Suppressor macrophage treated with lipopolysaccharide for 1 hour (primary cell): ENCODE measurements at regions not wholly inside any gene's neighbourhood (a gene's known extent, or its start where the extent isn't known, plus 50 kb on each side); places are given as distances from the start of the nearest gene placed in this dataset.
A peak's percentile ranks its signal among the peaks of the same experiment; 100 is the strongest.

Experiments used
- DNase-seq, 3 donors: peaks; one replicate each; pipeline ENCODE4 v3.0.0-alpha.2; 2020 to 2022

DNA sequence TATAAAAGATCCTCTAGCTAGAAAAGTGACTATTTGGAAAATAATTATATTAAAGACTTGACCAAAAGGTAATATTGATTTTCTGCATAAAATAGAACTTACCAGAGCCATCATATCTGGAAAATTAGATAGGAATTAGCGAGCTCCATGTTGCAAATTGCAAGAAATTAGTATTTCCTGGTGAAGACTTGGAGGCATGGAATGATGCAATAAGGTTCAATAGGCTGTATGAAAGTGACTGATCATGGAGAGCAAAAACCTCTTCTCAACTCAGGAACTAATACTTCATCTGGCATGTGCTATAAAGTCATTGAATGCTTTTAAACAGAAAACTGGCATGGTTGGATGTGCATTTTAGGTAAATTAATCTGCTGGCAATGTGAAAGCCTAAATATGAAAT lies 66.3 kb upstream of the UFM1 start:
- DNase-seq: no peak

DNA sequence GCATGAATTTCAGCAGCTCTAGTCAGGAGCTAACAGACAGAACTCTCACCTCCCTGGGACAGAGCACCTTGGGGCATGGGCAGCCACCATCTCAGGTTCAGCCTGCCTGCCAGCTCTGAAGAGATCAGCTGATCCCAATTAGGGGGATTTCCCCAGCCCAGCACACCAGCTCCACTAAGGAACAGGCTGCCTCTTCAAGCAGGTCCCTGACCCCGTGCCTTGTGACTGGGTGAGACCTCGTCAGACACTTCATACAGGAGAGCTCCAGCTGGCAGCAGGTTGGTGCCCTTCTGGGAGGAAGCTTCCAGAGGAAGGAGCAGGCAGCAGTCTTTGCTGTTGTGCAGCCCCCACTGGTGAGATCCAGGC lies 84.5 kb upstream of the UFM1 start:
- no peak for DNase-seq

DNA sequence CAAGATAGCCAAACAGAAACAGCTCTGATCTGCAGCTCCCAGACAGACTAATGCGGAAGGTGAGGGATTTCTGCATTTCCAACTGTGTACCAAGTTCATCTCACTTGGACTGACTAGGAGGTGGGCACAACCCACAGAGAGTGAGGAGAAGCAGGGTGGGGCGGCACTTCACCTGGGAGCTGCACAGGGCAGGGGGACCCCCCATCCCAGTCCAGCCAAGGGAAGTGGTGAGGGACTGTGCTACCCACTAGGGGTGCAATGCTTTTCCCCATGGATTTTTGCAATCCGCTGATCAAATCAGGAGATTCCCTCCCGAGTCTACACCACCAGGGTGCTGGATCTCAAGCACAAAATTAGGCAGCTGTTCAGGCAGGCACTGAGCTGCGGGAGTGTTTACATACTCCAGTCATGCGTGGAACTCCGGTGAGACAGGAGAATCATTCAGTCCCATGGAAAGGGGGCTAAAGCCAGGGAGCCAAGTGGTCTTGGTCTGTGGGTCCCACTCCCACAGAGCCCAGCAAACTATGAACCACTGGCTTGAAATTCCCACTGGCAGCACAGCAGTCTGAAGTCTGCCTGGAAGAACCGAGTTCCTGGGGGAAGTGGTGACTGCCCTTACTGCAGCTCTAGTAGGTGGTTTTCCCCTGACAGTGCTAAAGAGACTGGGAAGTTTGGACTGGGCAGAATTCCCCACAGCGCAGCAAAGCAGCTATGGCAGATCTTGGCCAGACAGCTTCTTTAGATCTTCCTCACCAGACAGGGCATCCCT lies 85.1 kb upstream of the UFM1 start:
- DNase-seq: no peak

DNA sequence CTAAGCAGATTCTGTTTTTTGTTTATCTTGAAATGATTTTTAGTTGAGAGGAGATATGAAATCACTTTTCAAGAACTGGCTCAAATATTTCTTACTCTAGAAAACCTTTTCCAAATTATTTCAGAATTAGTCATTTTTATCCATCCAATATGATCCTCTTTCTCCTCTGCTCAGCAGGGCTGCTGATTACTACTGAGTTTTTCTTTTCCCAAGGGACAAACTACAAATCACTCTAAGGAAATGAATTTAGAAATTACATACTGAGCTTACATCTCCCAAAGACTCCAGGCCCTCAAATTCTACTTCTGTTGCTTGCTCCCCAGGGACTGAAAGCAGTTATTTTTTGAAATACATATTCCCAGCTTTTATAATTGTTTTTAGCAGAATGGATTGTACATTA lies 87.4 kb upstream of the UFM1 start:
- DNase-seq: no peak

DNA sequence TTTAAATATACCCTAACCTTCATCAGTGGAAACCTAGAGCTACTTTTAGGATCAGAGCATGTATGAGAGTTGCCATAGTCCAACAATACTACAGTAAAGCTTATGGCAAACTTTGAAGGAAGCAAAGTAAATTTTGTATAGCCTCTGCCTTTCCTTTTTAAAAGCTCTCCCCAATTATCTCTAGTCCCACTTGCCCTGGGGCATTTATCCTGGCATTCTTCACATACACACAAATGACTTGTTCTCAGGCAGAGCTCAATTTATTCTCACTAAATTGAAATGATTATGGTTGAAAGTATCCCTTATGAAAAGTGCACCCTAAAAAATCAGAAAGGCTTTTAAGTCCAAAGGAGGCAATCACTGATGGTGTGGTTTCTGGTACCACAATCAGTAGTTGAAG lies 94.1 kb upstream of the UFM1 start:
- no peak for DNase-seq

DNA sequence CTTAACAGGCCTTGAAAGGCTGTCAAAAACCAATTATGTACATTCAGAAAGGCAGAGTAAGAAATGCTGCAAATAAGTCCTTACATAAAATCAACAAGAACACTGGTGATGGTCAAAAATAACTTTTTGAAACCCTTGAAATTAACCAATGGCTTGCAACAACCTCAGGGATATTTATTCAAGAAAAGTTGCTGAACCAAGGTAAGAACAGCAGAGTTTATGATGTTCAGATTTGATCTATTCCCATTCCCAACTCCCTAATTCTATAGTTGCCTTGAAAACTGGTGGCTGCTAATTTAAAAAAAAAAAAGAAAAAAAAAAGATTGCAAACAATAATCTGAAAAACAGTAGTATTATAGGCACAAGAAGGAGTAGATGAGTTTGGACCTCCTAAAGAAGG lies 109.8 kb upstream of the UFM1 start:
- DNase-seq: no peak

DNA sequence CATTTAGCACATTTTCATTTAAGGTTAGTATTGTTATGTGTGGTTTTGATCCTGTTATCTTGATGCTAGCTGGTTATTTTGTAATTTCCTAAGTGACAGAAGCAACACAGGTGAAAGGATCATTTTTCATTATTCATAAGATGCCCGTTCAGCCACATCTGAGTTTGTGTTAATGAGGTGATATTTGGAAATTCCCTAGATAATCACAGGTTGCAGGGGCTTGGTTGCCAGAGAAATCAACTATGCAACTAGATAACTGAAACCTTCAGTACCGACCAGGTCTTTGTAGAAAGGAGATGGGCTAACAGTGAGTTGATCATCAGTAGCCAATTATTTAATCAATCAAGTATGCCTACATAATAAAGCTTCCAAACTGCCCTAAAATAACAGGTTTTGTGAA lies 121.3 kb upstream of the UFM1 start:
- no peak for DNase-seq

DNA sequence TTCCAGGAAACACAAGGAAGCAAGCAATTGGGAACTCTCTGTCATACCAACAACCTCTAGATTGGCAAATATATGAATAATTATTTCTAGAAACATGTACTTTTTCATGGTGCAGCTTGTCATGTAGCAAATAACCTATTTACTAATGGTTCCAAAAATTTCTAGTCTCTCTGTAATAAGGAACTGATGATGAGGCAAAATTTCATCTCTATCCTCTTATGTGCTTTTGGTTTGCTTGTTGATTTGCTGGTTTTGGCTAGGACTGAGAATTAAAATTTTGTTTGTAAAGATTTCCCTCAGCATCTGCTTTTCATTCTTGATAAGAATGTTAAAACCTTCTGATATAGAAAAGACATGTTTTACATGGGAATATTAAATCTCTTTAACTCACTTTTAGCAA lies 123.2 kb upstream of the UFM1 start:
- no peak for DNase-seq

DNA sequence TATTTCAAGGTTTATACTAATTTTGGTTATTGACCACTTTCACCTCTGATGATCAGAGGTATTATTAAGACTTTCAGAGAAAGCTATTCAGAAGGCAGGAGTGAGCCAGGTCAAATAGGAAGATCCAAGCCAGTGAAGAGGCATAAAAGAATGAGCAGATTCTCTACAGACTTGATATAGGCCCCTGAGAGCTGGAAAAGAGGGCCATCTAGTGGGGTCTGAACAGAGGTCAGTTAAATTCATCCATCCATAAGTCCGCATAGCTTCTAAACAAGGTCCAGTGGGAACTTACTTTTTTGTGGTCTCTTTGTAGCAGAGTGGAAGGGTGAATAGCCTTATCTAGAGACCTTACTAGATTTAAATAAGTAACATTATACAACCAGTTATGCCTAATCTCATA lies 126.6 kb upstream of the UFM1 start:
- DNase-seq: no peak

DNA sequence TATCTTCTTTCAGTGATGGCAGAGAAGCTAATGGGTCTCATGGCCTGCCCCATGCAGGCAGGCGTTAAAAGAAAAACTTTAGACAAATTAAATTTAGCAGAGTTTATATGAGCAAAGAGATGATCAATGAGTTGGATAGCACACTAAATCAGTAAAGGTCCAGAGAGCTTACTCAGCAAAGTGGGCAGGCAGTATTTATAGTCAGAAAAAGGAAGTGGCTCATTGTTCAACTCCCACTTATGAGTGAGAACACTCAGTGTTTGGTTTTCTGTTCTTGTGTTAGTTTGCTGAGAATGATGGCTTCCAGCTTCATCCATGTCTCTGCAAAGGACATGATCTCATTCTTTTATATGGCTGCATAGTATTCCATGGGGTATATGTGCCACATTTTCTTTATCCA lies 128.5 kb upstream of the UFM1 start:
- DNase-seq: peak in 2 of 3 donors; percentile 19 to 21

DNA sequence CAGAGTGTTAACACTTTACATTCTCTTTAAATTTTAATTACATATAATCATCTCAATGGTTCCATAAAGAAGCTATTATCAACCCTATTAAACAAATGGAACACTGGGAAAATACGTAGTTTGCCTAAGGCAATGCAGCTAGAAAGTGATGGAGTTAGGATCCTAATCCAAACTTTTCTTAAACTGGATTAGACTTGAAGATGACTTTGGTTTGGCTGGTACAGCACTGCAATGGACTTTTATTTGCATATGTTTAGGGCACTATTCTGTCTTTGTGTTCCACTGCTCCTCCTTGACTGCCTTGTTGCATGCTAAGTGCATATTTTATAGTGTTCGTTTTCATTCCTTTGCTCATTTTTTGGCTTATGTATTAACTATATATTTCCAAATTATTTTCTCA lies 133.5 kb upstream of the UFM1 start:
- no peak for DNase-seq

DNA sequence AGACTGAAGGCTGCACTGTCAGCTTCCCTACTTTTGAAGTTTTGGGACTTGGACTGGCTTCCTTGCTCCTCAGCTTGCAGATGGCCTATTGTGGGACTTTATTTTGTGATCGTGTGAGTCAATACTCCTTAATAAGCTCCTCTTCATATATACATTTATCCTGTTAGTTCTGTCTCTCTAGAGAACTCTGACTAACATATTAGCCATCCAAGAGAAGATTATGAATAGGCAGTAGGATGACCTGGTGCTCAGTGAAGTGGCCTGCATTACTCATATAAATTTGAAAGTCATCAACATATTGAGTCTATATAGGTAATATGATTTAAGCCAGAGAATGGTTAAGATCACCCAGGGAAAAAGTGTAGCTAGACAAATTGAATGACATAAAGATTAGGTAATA lies 136.3 kb upstream of the UFM1 start:
- no peak for DNase-seq

DNA sequence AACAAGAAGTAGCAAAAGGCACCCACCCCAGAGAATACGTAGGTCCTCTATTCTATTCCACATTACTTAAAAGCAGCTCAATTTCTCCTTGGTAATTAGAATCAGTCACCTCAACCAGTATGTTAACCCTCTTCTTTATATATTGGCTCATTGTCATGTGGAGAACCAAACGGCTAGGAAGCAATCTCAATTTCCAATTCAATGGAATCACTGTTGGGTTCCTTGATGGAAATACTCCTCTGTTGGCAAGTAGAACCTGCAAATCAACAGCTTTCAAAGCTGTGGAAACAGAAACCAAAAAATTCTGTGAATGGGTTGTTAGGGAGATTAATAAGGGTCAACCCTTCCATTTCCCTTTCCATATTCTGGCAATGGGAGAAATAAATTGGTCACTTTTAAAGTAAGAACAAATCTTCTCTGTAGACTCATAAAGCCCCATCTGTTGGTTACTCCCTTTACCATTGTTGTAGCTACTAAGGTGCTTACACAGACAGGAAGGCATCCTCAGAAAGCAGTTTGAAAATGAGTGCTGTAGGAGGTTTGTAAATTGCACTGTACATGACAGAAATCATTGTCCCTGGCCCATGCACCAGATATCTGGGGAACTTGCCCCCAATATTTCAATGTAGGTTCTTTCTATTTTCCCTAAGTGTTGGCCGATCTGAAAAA lies 138.6 kb upstream of the UFM1 start:
- DNase-seq: no peak

DNA sequence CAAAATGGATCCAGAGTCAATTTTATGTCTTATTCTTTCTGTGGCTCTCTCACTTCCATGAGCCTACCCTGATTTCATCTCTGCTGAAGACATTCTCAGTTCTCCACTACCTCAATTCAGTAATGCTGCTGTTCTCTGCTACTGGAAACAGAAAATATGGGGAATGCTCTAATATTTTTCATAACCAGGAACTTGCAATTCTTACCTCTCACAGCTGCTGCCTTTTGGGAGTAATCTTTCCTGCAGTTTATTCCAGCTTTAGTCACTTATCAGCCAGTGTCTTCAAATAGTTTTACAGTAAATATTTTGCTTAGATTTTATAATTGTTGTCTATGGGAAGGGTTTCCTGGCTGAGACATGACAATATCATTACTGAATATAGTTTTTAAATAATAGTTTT lies 145.1 kb upstream of the UFM1 start:
- DNase-seq: no peak

DNA sequence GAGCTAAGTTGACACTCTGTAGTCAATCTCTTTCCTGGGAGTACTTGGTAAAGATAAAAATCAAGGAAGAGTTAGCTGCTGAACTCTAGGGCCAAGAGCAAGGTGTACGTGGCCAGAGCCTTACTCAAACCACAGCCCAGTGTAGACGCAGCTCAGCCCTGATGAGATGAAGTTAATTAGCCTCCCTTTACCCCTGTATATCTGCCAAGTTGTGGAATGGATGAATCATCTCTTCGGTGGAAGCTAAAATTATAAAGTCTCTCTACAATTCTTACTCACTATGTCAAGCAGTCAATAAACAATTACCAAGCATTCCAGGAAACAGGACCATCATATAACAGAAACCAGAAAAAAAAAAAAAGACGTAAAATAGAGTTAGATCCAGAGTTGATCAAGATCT lies 146.9 kb upstream of the UFM1 start:
- DNase-seq: no peak

DNA sequence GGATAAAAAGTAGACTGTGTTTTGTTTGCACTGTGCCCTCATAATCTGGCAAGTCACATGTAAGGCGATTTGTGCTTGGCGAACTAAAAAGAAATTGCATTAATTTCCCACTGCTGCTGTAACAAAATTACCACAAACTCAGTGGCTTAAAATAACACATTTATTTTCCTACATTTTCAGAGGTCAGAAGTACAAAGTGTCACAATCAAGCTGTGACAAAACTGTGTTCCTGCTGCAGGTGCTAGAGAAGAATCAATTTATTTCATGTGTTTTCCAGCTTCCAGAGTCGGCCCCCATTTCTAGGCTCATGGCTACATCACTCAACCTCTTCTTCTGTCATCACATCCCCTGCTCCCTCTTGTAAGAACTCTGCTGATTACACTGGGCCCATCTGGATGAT lies 158.6 kb upstream of the UFM1 start:
- no peak for DNase-seq

DNA sequence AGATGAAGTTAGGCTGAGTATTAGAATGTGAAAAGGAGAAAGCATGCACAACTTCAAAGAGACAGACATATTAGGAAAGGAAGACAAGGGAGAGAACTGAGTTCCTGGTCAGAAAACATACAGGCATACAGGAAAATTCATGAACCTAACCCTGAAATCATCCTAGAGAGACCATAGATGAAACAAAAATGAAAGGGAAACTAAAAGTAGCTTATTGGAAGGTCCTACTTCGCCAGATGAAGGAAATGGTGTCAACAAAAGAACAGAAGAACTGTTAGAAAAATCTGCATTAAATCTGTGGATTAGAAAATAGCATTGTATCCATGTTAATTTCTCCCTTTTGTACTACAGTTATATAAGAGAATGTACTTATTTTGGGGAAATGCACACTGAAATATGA lies 169.0 kb upstream of the UFM1 start:
- DNase-seq: no peak

DNA sequence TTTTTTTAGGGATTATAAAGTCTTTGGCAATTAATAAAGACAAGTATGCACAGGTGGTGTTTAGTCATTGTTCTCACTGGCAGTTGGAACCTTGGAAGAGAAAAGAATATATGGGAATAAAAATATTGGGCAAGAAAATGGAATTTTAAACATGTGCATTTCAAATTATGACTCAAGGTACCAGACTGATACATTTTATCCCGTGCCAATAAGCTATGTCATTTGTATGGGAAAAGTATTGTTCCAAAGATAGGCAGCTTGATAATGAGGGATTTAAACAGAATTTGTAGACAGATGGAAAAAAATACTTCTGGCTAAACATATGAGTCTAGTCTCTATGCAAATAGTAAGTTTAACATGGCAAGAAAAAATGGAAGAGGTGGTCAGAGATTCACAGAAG lies 169.5 kb upstream of the UFM1 start:
- DNase-seq: no peak

DNA sequence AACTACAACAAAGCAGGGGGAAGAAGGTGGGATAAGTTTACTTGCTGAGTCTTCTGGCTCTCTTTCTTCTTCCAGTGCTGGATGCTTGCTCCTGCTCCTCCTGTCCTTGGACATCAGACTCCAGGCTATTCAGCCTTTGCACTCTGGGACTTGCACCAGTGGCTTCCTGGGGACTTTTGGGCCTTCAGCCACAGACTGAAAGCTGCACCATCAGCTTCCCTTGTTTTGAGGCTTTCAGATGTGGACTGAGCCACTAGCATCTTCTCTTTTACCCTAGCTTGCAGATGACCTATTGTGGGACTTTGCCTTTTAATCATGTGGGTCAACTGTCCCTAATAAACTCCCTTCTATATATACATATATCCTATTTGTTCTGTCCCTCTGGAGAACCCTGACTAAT lies 173.0 kb upstream of the UFM1 start:
- no peak for DNase-seq

DNA sequence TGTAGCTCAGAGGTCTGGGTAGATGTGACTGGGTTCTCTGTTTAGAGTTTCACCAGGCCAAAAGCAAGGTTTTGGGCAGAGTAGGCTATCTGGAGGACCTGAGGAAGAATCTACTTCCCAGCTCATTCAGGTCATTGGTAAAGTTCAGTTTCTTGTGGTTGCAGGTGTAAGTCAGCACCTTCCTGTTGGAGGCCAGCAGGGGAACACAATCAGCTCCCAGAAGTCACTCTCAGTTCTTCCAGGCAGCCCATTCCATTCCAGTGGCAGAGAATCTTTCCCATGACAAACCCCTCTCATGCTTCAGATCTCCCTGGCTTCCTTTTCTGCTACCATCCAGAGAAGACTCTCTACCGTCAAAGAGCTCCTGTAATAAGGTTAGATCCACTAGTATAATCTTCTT lies 176.2 kb upstream of the UFM1 start:
- DNase-seq: no peak

DNA sequence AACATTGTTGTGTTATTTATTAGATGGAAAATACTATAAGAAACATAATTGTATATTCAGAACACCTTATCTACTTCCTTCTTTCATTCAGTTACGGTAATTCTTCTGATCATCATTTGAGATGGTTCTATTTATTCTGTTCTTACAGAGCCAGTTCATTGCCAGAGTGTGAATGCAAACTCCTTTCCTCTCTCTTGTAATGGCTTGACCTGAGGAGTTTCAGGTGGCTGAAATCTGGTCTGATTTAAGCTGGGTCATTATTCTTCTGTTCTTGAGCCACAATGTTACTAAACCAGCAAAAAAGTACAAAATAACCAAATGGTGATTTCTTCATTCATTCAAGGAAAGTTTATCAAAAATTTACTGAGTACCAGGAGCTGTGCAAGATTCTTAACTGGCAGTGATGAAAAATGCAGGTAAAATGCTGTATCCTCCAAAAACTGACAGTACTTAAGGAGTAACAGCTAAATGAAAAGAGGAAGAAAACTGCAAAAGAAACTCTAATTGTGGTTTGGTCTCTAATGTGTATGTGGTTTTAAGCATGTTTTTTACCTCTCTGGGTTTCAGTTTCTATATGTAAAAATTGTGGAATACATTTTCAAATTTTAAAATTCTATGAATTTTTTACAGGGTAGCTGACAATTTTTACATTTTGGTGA lies 182.4 kb upstream of the UFM1 start:
- no peak for DNase-seq

DNA sequence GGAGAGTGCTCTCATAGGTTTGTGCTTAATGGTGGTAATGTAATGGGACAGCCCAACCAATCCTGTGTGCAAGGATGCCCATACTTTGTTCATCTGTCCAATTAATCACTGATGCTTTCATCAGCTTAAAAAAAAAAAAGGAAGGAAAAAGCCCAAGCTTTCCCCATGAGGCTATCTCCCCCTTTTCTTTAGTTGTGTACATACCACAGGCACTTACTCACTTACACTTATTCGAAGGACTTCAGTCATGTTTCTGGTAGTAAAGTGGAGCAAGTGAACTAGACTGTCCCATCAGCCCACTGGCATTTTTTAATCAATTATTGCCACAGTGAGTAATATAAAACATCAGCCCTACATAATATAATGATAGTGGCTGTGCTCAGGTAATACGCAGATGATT lies 183.5 kb upstream of the UFM1 start:
- no peak for DNase-seq

DNA sequence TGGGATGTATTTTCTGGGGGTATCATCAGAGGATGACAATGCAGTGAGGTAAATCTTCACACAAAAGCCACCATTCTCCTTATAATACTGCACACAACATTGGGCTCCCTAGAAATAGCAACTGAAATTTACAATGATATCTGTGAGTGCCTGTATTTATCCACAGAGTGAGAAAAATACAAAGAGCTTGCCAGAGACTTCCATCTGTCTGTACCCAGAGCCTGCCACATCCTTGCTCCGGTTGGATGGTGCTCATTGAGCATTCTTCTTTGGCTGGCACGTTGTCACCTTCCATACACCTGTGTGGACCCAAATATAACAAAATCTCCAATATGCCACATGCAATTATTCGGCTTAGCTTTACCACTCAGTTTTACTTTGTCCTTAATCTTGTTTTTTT lies 189.5 kb upstream of the UFM1 start:
- no peak for DNase-seq

DNA sequence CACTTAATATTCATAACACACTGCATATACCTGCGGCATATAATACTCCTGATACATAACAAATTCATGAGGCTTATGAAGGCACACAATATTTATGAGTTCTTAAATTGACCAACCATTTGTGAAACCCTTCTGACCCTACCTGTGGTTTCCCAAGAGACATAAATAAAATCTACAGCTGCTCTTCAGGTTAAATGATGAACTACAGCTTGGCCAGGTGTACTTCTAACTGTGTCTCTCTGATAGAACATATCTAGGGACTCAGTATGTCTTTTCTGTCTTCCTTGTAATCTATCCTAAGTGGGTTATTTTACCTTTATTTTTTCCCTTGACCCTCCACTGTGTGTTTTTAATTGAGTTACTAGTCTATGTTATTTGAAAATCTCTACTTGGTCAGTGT lies 189.9 kb upstream of the UFM1 start:
- no peak for DNase-seq

DNA sequence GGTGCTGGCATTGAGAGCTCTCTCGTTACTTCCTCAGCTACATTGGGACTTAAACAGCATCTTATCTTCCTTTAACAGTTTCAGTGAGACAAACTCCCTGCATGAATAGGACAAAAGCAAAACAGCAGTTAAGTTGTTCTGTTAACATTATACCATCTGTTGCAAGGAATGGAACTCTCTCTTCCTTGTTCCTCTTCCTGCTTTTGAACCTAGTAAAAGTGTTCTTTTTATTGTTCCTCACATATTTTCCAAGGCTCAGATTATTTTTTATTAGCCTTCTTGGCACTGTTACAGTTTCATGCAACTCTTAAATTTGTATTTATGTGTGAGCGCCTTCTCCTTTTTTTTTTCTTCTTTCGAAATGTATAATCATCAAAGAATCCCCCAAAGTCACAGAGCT lies 202.6 kb upstream of the UFM1 start:
- DNase-seq: no peak
